Astrocyte (in vitro differentiated cells and primary cell): ENCODE measurements at regions not wholly inside any gene's neighbourhood (a gene's known extent, or its start where the extent isn't known, plus 50 kb on each side); places are given as distances from the start of the nearest gene placed in this dataset.
"Not testable (repeated sequence)": the region's sequence is repeated elsewhere in the genome, so short reads cannot be mapped to it uniquely, and the experiment has no call there.

Experiments used
- DNase-seq: peaks from one replicate; pipeline ENCODE4 v3.0.0-alpha.2; 2010; ENCODE audit warnings: low read depth
- FAIRE-seq: peaks from 2 replicates; lab custom pipeline; 2011; peaks lifted over from hg19 to GRCh38; lab: Jason Lieb, UNC
- H2AFZ ChIP-seq: 2 replicates; pipeline ENCODE4 v1.6.0; 2012; ENCODE audit warnings: low read depth, low read length, inconsistent platforms
- H3K27ac ChIP-seq: 2 replicates; pipeline ENCODE4 v1.5.1; 2011; ENCODE audit warnings: low read depth, low read length, inconsistent platforms
- H3K27me3 ChIP-seq: 2 replicates; pipeline ENCODE4 v1.6.0; 2011; ENCODE audit warnings: low read length, inconsistent platforms; ENCODE audit not compliant: insufficient read depth
- H3K36me3 ChIP-seq: 2 replicates; pipeline ENCODE4 v1.5.1; 2011; ENCODE audit warnings: low read length, inconsistent platforms; ENCODE audit not compliant: insufficient read depth
- H3K4me1 ChIP-seq: 2 replicates; pipeline ENCODE4 v1.5.1; 2011; ENCODE audit warnings: low read length, inconsistent platforms; ENCODE audit not compliant: insufficient read depth
- H3K4me2 ChIP-seq: 2 replicates; pipeline ENCODE4 v1.6.0; 2012; ENCODE audit warnings: low read length, inconsistent platforms
- H3K4me3 ChIP-seq: 2 replicates; pipeline ENCODE4 v1.5.1; 2011; ENCODE audit warnings: low read depth, mild to moderate bottlenecking, low read length, inconsistent platforms; ENCODE audit not compliant: insufficient read depth
- H3K79me2 ChIP-seq: 2 replicates; pipeline ENCODE4 v1.6.0; 2012; ENCODE audit warnings: mild to moderate bottlenecking, low read length, inconsistent platforms; ENCODE audit not compliant: insufficient read depth
- H3K9ac ChIP-seq: 2 replicates; pipeline ENCODE4 v1.6.0; 2012; ENCODE audit warnings: mild to moderate bottlenecking, low read length, inconsistent platforms
- H3K9me3 ChIP-seq: 2 replicates; pipeline ENCODE4 v1.5.1; 2012; ENCODE audit warnings: low read depth, mild to moderate bottlenecking, low read length, inconsistent platforms; ENCODE audit not compliant: insufficient read depth
- H4K20me1 ChIP-seq: 2 replicates; pipeline ENCODE4 v1.6.0; 2012; ENCODE audit warnings: low read length, inconsistent platforms; ENCODE audit not compliant: insufficient read depth
- H3K27ac Mint-ChIP-seq: one replicate; pipeline ENCODE4 v1.8.0; 2021; ENCODE audit warnings: mild to moderate bottlenecking, mixed read lengths; ENCODE audit not compliant: unreplicated experiment
- H3K27me3 Mint-ChIP-seq: one replicate; pipeline ENCODE4 v1.8.0; 2021; ENCODE audit warnings: low read depth, mixed read lengths; ENCODE audit not compliant: unreplicated experiment
- H3K36me3 Mint-ChIP-seq: one replicate; pipeline ENCODE4 v1.8.0; 2021; ENCODE audit warnings: low read depth, mixed read lengths; ENCODE audit not compliant: unreplicated experiment
- H3K4me1 Mint-ChIP-seq: one replicate; pipeline ENCODE4 v1.8.0; 2021; ENCODE audit warnings: low read depth, mixed read lengths; ENCODE audit not compliant: unreplicated experiment
- H3K4me3 Mint-ChIP-seq: one replicate; pipeline ENCODE4 v1.8.0; 2021; ENCODE audit warnings: mild to moderate bottlenecking, moderate library complexity, mixed read lengths; ENCODE audit not compliant: unreplicated experiment
- H3K9me3 Mint-ChIP-seq: one replicate; pipeline ENCODE4 v1.8.0; 2021; ENCODE audit warnings: mild to moderate bottlenecking, mixed read lengths; ENCODE audit not compliant: unreplicated experiment
- EZH2 ChIP-seq: IDR thresholded peaks from 2 replicates; pipeline ENCODE4 v1.6.1; 2012; ENCODE audit warnings: mild to moderate bottlenecking, low read length, inconsistent platforms; ENCODE audit not compliant: insufficient read depth
- TF ChIP-seq, protein P1 (sequence below): IDR thresholded peaks from 2 replicates; pipeline ENCODE4 v1.5.1; 2011; ENCODE audit warnings: low read depth, mild to moderate bottlenecking, inconsistent platforms, low read length, moderate library complexity; ENCODE audit not compliant: insufficient read depth

DNA sequence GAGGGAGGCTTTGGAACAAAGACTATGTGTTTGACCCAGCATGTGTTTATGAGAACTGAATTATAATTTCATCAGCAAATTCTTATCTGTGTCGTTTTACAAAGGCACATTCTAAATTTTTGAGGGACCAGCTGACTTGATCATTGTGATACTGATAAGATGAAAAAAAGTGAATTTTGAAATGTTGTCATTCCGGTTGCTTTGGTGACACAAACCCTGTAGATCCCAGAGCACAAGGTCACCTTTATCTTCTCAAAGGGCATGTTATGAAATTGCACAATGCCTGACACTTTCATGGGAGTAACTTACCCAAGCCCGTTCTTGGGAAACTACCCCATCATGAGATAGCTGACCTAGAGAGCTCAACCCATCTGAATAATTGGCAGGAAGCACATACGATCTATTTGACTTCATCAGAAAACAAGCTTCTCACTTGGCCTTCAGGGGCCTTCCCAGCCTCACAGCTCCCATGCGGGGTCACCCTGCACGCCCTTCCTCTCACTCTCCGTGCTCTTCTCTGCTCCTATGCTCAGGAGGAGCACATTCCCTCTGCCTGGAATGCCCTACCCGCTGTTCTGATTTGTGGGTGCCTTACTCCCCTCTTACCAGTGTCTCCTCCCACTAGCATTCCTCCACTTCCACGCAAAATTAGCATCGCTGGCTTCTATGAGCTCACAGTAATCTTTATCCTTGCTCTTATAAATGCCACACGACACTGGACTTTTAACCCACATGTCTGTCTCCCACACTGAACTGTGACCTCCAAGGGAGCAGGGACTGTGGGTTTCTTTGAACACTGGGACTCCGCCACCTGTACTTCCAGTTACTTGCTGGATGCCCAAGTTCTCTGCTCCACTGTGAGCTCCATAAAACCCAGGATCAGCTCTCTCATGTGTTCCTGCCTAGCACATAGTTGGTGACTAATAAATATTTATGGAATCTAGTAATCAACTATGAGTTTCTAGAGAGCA, 555.8 kb upstream of the ID2 start:
- no peak overlapping the region for H3K9ac ChIP-seq
- DNase-seq = no peak
- Mint-ChIP-seq H3K9me3 (no peaks in the 10 kb centered on the region), H3K27ac (no peak overlapping the region), H3K4me3 (no peak overlapping the region), H3K27me3 (peaks cover 3% of the 10 kb centered on the region), H3K36me3 (no peaks in the 10 kb centered on the region), H3K4me1 (peaks cover 2% of the 10 kb centered on the region)
- no peak overlapping the region for H2AFZ ChIP-seq
- H4K20me1 ChIP-seq = no peaks in the 10 kb centered on the region
- TF ChIP-seq, protein P1, sequence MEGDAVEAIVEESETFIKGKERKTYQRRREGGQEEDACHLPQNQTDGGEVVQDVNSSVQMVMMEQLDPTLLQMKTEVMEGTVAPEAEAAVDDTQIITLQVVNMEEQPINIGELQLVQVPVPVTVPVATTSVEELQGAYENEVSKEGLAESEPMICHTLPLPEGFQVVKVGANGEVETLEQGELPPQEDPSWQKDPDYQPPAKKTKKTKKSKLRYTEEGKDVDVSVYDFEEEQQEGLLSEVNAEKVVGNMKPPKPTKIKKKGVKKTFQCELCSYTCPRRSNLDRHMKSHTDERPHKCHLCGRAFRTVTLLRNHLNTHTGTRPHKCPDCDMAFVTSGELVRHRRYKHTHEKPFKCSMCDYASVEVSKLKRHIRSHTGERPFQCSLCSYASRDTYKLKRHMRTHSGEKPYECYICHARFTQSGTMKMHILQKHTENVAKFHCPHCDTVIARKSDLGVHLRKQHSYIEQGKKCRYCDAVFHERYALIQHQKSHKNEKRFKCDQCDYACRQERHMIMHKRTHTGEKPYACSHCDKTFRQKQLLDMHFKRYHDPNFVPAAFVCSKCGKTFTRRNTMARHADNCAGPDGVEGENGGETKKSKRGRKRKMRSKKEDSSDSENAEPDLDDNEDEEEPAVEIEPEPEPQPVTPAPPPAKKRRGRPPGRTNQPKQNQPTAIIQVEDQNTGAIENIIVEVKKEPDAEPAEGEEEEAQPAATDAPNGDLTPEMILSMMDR = no peak
- TF ChIP-seq EZH2 = no peak
- H3K4me1 ChIP-seq = no peaks in the 10 kb centered on the region
- H3K4me2 ChIP-seq = no peak overlapping the region
- no peak for FAIRE-seq
- no peaks in the 10 kb centered on the region for H3K9me3 ChIP-seq
- no peak overlapping the region for H3K4me3 ChIP-seq
- H3K79me2 ChIP-seq = no peaks in the 10 kb centered on the region
- no peaks in the 10 kb centered on the region for H3K36me3 ChIP-seq
- H3K27me3 ChIP-seq = no peaks in the 10 kb centered on the region
- no peak overlapping the region for H3K27ac ChIP-seq

DNA sequence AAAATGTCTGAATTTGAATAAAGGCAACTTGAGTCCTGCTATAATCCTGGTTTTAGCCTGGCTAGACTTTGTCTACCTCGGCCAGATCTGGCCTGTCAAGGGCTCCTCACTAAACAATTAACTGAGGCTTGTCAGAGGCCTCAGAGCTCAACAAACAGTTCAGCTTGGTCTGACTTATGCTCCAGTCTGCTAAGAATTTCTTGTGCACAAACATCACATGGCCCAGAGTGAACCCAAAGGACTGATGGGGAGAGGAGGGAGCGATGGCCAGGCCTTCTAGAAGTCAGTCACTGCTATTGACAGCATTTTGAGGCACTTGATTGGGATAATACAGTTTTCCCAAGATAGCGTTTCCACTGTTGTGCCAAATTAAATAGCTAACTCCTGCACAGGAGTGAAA, 555.1 kb upstream of the ID2 start:
- no peaks in the 10 kb centered on the region for H3K9me3 Mint-ChIP-seq
- Histone ChIP-seq H2AFZ (no peak overlapping the region), H3K36me3 (no peaks in the 10 kb centered on the region), H4K20me1 (no peaks in the 10 kb centered on the region), H3K9me3 (no peaks in the 10 kb centered on the region), H3K27ac (no peak overlapping the region), H3K4me1 (no peaks in the 10 kb centered on the region), H3K4me3 (no peak overlapping the region), H3K27me3 (no peaks in the 10 kb centered on the region), H3K9ac (no peak overlapping the region), H3K4me2 (no peak overlapping the region), H3K79me2 (no peaks in the 10 kb centered on the region)
- peaks cover 3% of the 10 kb centered on the region for H3K27me3 Mint-ChIP-seq
- H3K36me3 Mint-ChIP-seq = no peaks in the 10 kb centered on the region
- no peak for DNase-seq
- TF ChIP-seq, protein P1 = no peak
- no peak for TF ChIP-seq EZH2
- H3K4me1 Mint-ChIP-seq = no peaks in the 10 kb centered on the region
- no peak overlapping the region for H3K27ac Mint-ChIP-seq
- FAIRE-seq = no peak
- H3K4me3 Mint-ChIP-seq = no peak overlapping the region

GRCh38 chr2:8131423-8131822, 550.4 kb upstream of the ID2 start:
- not testable (repeated sequence) for H3K27ac Mint-ChIP-seq, H3K4me3 ChIP-seq, H3K4me2 ChIP-seq, H3K9me3 ChIP-seq, H3K9ac ChIP-seq, H3K79me2 ChIP-seq, DNase-seq, H3K27me3 ChIP-seq, H3K4me3 Mint-ChIP-seq, H3K9me3 Mint-ChIP-seq, H3K27ac ChIP-seq, H3K4me1 Mint-ChIP-seq, H3K4me1 ChIP-seq, H3K27me3 Mint-ChIP-seq, H3K36me3 ChIP-seq, FAIRE-seq, H4K20me1 ChIP-seq, H3K36me3 Mint-ChIP-seq, H2AFZ ChIP-seq
